ENCODE measurements at regions not wholly inside any gene's neighbourhood (a gene's known extent, or its start where the extent isn't known, plus 50 kb on each side); places are given as distances from the start of the nearest gene placed in this dataset.
"Not testable (repeated sequence)": the region's sequence is repeated elsewhere in the genome, so short reads cannot be mapped to it uniquely, and the experiment has no call there.

GRCh38 chr12:9464408-9464807 lies 143.3 kb downstream of the KLRB1 start:
- no peaks in the 10 kb centered on the region for H3K9me3 ChIP-seq (ENCODE audit: control insufficient read depth, insufficient read depth, low read length)
- TF ChIP-seq CTCF (IDR thresholded peaks at IDR 0.05; ENCODE audit: low read depth, low read length): no peak
- DNase-seq (ENCODE audit: low read depth, low spot score): no peak
- no peaks in the 10 kb centered on the region for H3K27me3 ChIP-seq (ENCODE audit: control insufficient read depth, insufficient read depth, low read length)
- ChIA-PET POLR2A (no interaction called here), CTCF (no interaction called here)
- H3K27ac ChIP-seq (ENCODE audit: low read depth, low read length): no peak overlapping the region
- H3K4me3 ChIP-seq (ENCODE audit: low read depth, low read length): no peak overlapping the region

- H3K9me3 ChIP-seq (ENCODE audit: control insufficient read depth, insufficient read depth, low read length); H3K27ac ChIP-seq (ENCODE audit: low read depth, low read length); H3K4me3 ChIP-seq (ENCODE audit: low read depth, low read length); H3K27me3 ChIP-seq (ENCODE audit: control insufficient read depth, insufficient read depth, low read length); POLR2A ChIA-PET: not testable (repeated sequence)
- peak; percentile 20 for DNase-seq (ENCODE audit: low read depth, low spot score)
- CTCF ChIA-PET: interaction anchor here (1.8 kb wide), 1 partner anchor 13 kb away, joined by 9 read pairs; no protein-coding TSS in a partner anchor
These were observed 152.2 kb downstream of the KLRB1 start for GRCh38 chr12:9455516-9455915.

- H3K27ac ChIP-seq (ENCODE audit: low read depth, low read length); H3K27me3 ChIP-seq (ENCODE audit: control insufficient read depth, insufficient read depth, low read length); DNase-seq (ENCODE audit: low read depth, low spot score); H3K4me3 ChIP-seq (ENCODE audit: low read depth, low read length); H3K9me3 ChIP-seq (ENCODE audit: control insufficient read depth, insufficient read depth, low read length); CTCF ChIA-PET; POLR2A ChIA-PET: not testable (repeated sequence)
These were observed 153.7 kb downstream of the KLRB1 start for GRCh38 chr12:9454021-9454420.

GRCh38 chr12:9450127-9450567 lies 157.6 kb downstream of the KLRB1 start:
- CTCF ChIA-PET: interaction anchor here (0.6 kb wide), 1 partner anchor 77 kb away, joined by 4 read pairs; no protein-coding TSS in a partner anchor
- H3K27me3 ChIP-seq (ENCODE audit: control insufficient read depth, insufficient read depth, low read length); DNase-seq (ENCODE audit: low read depth, low spot score); H3K27ac ChIP-seq (ENCODE audit: low read depth, low read length); H3K9me3 ChIP-seq (ENCODE audit: control insufficient read depth, insufficient read depth, low read length): not testable (repeated sequence)
- H3K4me3 ChIP-seq (ENCODE audit: low read depth, low read length): peak overlapping the region; percentile 31; the same call in 1 of the 2 replicates
- TF ChIP-seq CTCF (IDR thresholded peaks at IDR 0.05; ENCODE audit: low read depth, low read length): 0 out of 2 replicates have a peak, but pooled peaks have one; percentile 9
- POLR2A ChIA-PET: interaction anchor here (0.6 kb wide), 1 partner anchor 1355 kb away, joined by 3 read pairs; no protein-coding TSS in a partner anchor

- POLR2A ChIA-PET: interaction anchor here (0.6 kb wide), 1 partner anchor 1354 kb away, joined by 3 read pairs; no protein-coding TSS in a partner anchor
- not testable (repeated sequence) for H3K27me3 ChIP-seq (ENCODE audit: control insufficient read depth, insufficient read depth, low read length); H3K27ac ChIP-seq (ENCODE audit: low read depth, low read length); H3K9me3 ChIP-seq (ENCODE audit: control insufficient read depth, insufficient read depth, low read length); H3K4me3 ChIP-seq (ENCODE audit: low read depth, low read length); DNase-seq (ENCODE audit: low read depth, low spot score)
- CTCF ChIA-PET: interaction anchor here (0.6 kb wide), 2 partner anchors 77 to 246 kb away, joined by 4 to 6 read pairs; no protein-coding TSS in a partner anchor
These were observed 158.0 kb downstream of the KLRB1 start for GRCh38 chr12:9449657-9450126.

- Histone ChIP-seq H3K4me3 (ENCODE audit: low read depth, low read length) (no peak overlapping the region), H3K9me3 (ENCODE audit: control insufficient read depth, insufficient read depth, low read length) (no peaks in the 10 kb centered on the region), H3K27ac (ENCODE audit: low read depth, low read length) (no peak overlapping the region), H3K27me3 (ENCODE audit: control insufficient read depth, insufficient read depth, low read length) (no peaks in the 10 kb centered on the region)
- ChIA-PET POLR2A (no interaction called here), CTCF (interaction anchor here (0.6 kb wide), 1 partner anchor 246 kb away, joined by 6 read pairs; no protein-coding TSS in a partner anchor)
- DNase-seq (ENCODE audit: low read depth, low spot score): no peak
- TF ChIP-seq CTCF (IDR thresholded peaks at IDR 0.05; ENCODE audit: low read depth, low read length): no peak
These were observed 158.5 kb downstream of the KLRB1 start for GRCh38 chr12:9449181-9449580.

GRCh38 chr12:9448648-9449047 lies 159.1 kb downstream of the KLRB1 start:
- H3K9me3 ChIP-seq (ENCODE audit: control insufficient read depth, insufficient read depth, low read length); H3K27me3 ChIP-seq (ENCODE audit: control insufficient read depth, insufficient read depth, low read length); POLR2A ChIA-PET; CTCF ChIA-PET; DNase-seq (ENCODE audit: low read depth, low spot score); H3K27ac ChIP-seq (ENCODE audit: low read depth, low read length): not testable (repeated sequence)
- H3K4me3 ChIP-seq (ENCODE audit: low read depth, low read length): peak overlapping the region; percentile 66

GRCh38 chr12:9447791-9448614 lies 159.7 kb downstream of the KLRB1 start:
- H3K4me3 ChIP-seq (ENCODE audit: low read depth, low read length): peak overlapping the region; percentile 66
- H3K9me3 ChIP-seq (ENCODE audit: control insufficient read depth, insufficient read depth, low read length); CTCF ChIA-PET; H3K27ac ChIP-seq (ENCODE audit: low read depth, low read length); H3K27me3 ChIP-seq (ENCODE audit: control insufficient read depth, insufficient read depth, low read length); POLR2A ChIA-PET: not testable (repeated sequence)
- DNase-seq (ENCODE audit: low read depth, low spot score): peak; percentile 55
